Mesothelial cell of epicardium (in vitro differentiated cells): ENCODE measurements at regions not wholly inside any gene's neighbourhood (a gene's known extent, or its start where the extent isn't known, plus 50 kb on each side); places are given as distances from the start of the nearest gene placed in this dataset.

Source experiments
- DNase-seq, 2 experiments: peaks; one replicate each; pipeline ENCODE4 v3.0.0; 2021; ENCODE audit warnings: low spot score in 2 of 2; ENCODE audit not compliant: unreplicated experiment in 2 of 2
- H3K27ac Mint-ChIP-seq: 2 replicates; pipeline ENCODE4 v1.8.0; 2021; ENCODE audit warnings: mixed read lengths
- H3K27me3 Mint-ChIP-seq: 2 replicates; pipeline ENCODE4 v1.8.0; 2021; ENCODE audit warnings: low read depth, mixed read lengths
- H3K36me3 Mint-ChIP-seq: 2 replicates; pipeline ENCODE4 v1.8.0; 2021; ENCODE audit warnings: mixed read lengths
- H3K4me1 Mint-ChIP-seq: 2 replicates; pipeline ENCODE4 v1.8.0; 2021; ENCODE audit warnings: mixed read lengths
- H3K4me3 Mint-ChIP-seq: 2 replicates; pipeline ENCODE4 v1.8.0; 2021; ENCODE audit warnings: mild to moderate bottlenecking, moderate library complexity, mixed read lengths
- H3K9me3 Mint-ChIP-seq: 2 replicates; pipeline ENCODE4 v1.8.0; 2021; ENCODE audit warnings: mixed read lengths
- CTCF ChIP-seq: fragments of 200-600 bp; sonication (generic); IDR thresholded peaks from one replicate; pipeline ENCODE4 v1.5.0; 2021; ENCODE audit warnings: antibody characterized with exemption; ENCODE audit not compliant: unreplicated experiment

- Mint-ChIP-seq H3K27ac (no peak overlapping the region), H3K4me3 (no peak overlapping the region), H3K9me3 (no peaks in the 10 kb centered on the region), H3K36me3 (no peaks in the 10 kb centered on the region), H3K27me3 (no peaks in the 10 kb centered on the region), H3K4me1 (peaks cover 4% of the 10 kb centered on the region)
- no peak for TF ChIP-seq CTCF
- DNase-seq = no peak
Measured at GRCh38 chr11:71198823-71199165, 53.6 kb downstream of the SHANK2 start.

GRCh38 chr11:71198141-71198822 lies 54.1 kb downstream of the SHANK2 start:
- H3K4me1 Mint-ChIP-seq = peaks cover 4% of the 10 kb centered on the region
- H3K27me3 Mint-ChIP-seq = no peaks in the 10 kb centered on the region
- no peak for DNase-seq
- H3K9me3 Mint-ChIP-seq = no peaks in the 10 kb centered on the region
- no peak overlapping the region for H3K27ac Mint-ChIP-seq
- H3K36me3 Mint-ChIP-seq = no peaks in the 10 kb centered on the region
- TF ChIP-seq CTCF = no peak
- no peak overlapping the region for H3K4me3 Mint-ChIP-seq

- DNase-seq = no peak
- H3K27ac Mint-ChIP-seq = no peak overlapping the region
- H3K36me3 Mint-ChIP-seq = no peaks in the 10 kb centered on the region
- no peaks in the 10 kb centered on the region for H3K27me3 Mint-ChIP-seq
- no peak for TF ChIP-seq CTCF
- H3K4me1 Mint-ChIP-seq = peaks cover 15% of the 10 kb centered on the region
- H3K9me3 Mint-ChIP-seq = no peaks in the 10 kb centered on the region
- H3K4me3 Mint-ChIP-seq = no peak overlapping the region
Measured at GRCh38 chr11:71197096-71197495, 55.3 kb downstream of the SHANK2 start.

- no peaks in the 10 kb centered on the region for H3K36me3 Mint-ChIP-seq
- DNase-seq = no peak
- H3K9me3 Mint-ChIP-seq = no peaks in the 10 kb centered on the region
- H3K27ac Mint-ChIP-seq = no peak overlapping the region
- no peaks in the 10 kb centered on the region for H3K27me3 Mint-ChIP-seq
- H3K4me3 Mint-ChIP-seq = no peak overlapping the region
- TF ChIP-seq CTCF = no peak
- H3K4me1 Mint-ChIP-seq = peaks cover 15% of the 10 kb centered on the region
Measured at GRCh38 chr11:71194710-71195109, 57.7 kb downstream of the SHANK2 start.

GRCh38 chr11:71193431-71193830 lies 58.9 kb downstream of the SHANK2 start:
- Mint-ChIP-seq H3K9me3 (no peaks in the 10 kb centered on the region), H3K27ac (no peak overlapping the region), H3K27me3 (no peaks in the 10 kb centered on the region), H3K4me3 (no peak overlapping the region), H3K36me3 (no peaks in the 10 kb centered on the region), H3K4me1 (peaks cover 11% of the 10 kb centered on the region)
- DNase-seq = no peak
- TF ChIP-seq CTCF = no peak

GRCh38 chr11:71192629-71193028 lies 59.7 kb downstream of the SHANK2 start:
- DNase-seq = no peak
- Mint-ChIP-seq H3K27ac (no peak overlapping the region), H3K36me3 (no peaks in the 10 kb centered on the region), H3K4me1 (peaks cover 11% of the 10 kb centered on the region), H3K9me3 (no peaks in the 10 kb centered on the region), H3K4me3 (no peak overlapping the region), H3K27me3 (no peaks in the 10 kb centered on the region)
- TF ChIP-seq CTCF = no peak
